HG02870 (cell line): ENCODE measurements at regions not wholly inside any gene's neighbourhood (a gene's known extent, or its start where the extent isn't known, plus 50 kb on each side); places are given as distances from the start of the nearest gene placed in this dataset.
A peak's percentile ranks its signal among the peaks of the same experiment; 100 is the strongest.
"Not testable (repeated sequence)": the region's sequence is repeated elsewhere in the genome, so short reads cannot be mapped to it uniquely, and the experiment has no call there.

Experiments
- ATAC-seq: cut with Tn5 transposase; IDR thresholded peaks from one replicate; pipeline ENCODE4 v1.9.1; 2021; ENCODE audit warnings: mild to moderate bottlenecking, moderate library complexity; ENCODE audit not compliant: unreplicated experiment

GRCh38 chr4:105025263-105026017 is 121.2 kb upstream of the TET2 start:
- no peak for ATAC-seq

GRCh38 chr4:105036991-105037390 is 109.7 kb upstream of the TET2 start:
- no peak for ATAC-seq

- ATAC-seq, result no peak
These were observed 104.2 kb upstream of the TET2 start for GRCh38 chr4:105042451-105042850.

GRCh38 chr4:105050896-105051295 is 95.8 kb upstream of the TET2 start:
- ATAC-seq, result no peak

GRCh38 chr4:105057370-105058105 is 89.1 kb upstream of the TET2 start:
- peak; percentile 14 for ATAC-seq

- no peak for ATAC-seq
These were observed 88.4 kb upstream of the TET2 start for GRCh38 chr4:105058177-105058812.

GRCh38 chr4:105059337-105059736 is 87.3 kb upstream of the TET2 start:
- ATAC-seq, result peak; percentile 31

GRCh38 chr4:105060628-105061027 is 86.0 kb upstream of the TET2 start:
- peak; percentile 86 for ATAC-seq

- ATAC-seq, result peak; percentile 23
These were observed 85.5 kb upstream of the TET2 start for GRCh38 chr4:105061136-105061696.

- ATAC-seq, result no peak
These were observed 84.9 kb upstream of the TET2 start for GRCh38 chr4:105061731-105062130.

GRCh38 chr4:105066401-105066800 is 80.3 kb upstream of the TET2 start:
- ATAC-seq, result no peak

GRCh38 chr4:105067431-105067830 is 79.2 kb upstream of the TET2 start:
- ATAC-seq, result no peak

- no peak for ATAC-seq
These were observed 78.7 kb upstream of the TET2 start for GRCh38 chr4:105067946-105068345.

- ATAC-seq, result no peak
These were observed 78.2 kb upstream of the TET2 start for GRCh38 chr4:105068516-105068915.

- ATAC-seq, result not testable (repeated sequence)
These were observed 74.6 kb upstream of the TET2 start for GRCh38 chr4:105072095-105072494.

GRCh38 chr4:105074097-105074496 is 72.6 kb upstream of the TET2 start:
- no peak for ATAC-seq

GRCh38 chr4:105075045-105075444 is 71.6 kb upstream of the TET2 start:
- peak; percentile 81 for ATAC-seq

GRCh38 chr4:105088110-105088879 is 58.4 kb upstream of the TET2 start:
- no peak for ATAC-seq

GRCh38 chr4:105092356-105092755 is 54.3 kb upstream of the TET2 start:
- no peak for ATAC-seq

GRCh38 chr4:105092768-105093167 is 53.9 kb upstream of the TET2 start:
- no peak for ATAC-seq

- ATAC-seq, result no peak
These were observed 52.7 kb upstream of the TET2 start for GRCh38 chr4:105093975-105094374.
